Activated CD4-positive, CD25-positive, alpha-beta regulatory T cell treated with anti-CD3 and anti-CD28 coated beads, Interleukin-2, amount 50 U/mL, for 24 hours (primary cell): ENCODE measurements at regions not wholly inside any gene's neighbourhood (a gene's known extent, or its start where the extent isn't known, plus 50 kb on each side); places are given as distances from the start of the nearest gene placed in this dataset.
"Not testable (repeated sequence)": the region's sequence is repeated elsewhere in the genome, so short reads cannot be mapped to it uniquely, and the experiment has no call there.

Experiments used
- ATAC-seq, 2 donors: fragments of 150-1000 bp; cut with Tn5 transposase; one replicate each; pipeline ENCODE4 v1.10.0; 2021; ENCODE audit warnings: mild to moderate bottlenecking in 1 of 2, moderate library complexity in 1 of 2

DNA sequence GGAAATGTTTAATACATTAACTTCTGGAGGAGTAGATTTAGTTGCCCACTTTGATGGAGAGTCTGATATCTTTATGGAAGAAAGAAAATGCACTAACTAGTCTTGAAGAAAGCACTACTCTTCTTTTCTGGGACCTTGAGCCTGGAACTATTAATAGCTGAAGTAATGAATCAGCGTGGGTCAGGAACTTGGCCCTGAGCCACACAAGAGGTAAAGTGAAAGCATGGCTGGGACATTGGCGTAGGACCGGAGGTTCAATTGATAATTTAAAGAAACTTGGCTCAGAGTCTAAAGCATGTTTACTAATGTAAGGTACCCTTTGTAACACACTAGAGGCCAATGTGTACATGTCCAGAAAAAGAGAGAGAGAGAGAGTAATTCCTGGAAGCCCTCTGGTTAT, 195.5 kb downstream of the CDY1B start:
- ATAC-seq = not testable (repeated sequence)

DNA sequence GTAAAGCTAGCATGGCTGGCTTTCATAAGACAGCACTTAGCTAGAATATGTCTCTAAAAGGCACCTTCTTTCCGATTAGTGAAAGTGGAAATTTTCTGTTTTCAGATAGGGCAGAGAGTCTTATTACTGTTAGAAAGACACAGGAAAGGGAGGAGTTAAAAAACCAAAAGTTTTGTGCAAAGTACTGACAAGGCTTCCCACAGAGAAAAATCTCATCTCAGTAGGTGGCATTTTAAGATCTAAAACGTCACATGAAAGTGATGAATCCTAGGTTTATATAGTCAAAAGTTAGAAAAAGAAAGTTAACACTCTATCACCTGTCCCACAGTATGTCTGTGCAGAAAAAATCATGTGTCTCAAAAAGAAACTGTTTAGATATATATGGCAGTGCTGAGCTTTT, 197.0 kb downstream of the CDY1B start:
- peak in 1 of 2 donors; percentile 21 for ATAC-seq

- not testable (repeated sequence) for ATAC-seq
These were observed 199.9 kb downstream of the CDY1B start for GRCh38 chrY:23847806-23848447.

DNA sequence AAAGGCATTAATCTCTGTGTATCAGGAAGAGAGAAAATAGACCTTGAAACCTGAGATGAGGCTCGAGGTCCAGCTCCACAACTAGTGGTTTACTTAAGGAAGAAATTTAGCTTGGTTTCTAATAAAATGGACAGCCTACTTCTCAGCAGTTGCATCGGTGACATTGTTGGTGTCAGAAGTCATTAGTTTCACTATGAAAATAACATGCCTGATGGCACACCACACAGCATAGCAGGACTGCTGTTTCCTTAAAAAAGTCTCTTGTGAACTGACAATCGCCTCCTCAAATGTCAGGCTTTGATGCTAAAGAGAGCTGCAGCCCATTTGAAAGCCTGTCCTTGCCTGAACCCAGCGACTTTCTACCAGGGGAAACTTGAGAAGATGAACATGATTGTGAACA, 204.1 kb downstream of the CDY1B start:
- not testable (repeated sequence) for ATAC-seq

DNA sequence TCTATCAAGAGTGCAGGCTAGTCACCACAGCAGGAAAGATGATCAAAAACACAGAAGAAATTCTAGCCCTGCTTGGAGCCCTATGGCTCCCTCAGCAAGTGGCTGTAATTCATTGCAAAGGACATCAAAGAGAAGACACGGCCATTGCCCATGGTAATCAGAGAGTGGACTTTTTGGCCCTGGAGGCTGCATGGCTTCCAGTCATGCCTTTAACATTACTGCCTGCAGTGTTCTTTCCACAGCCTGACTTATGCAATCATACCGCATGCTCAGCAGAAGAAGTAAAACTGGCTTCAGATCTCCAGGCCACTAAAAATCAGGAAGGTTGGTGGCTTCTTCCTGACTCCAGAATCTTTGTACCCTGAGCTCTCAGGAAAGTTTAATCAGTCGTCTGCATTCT, 218.1 kb downstream of the CDY1B start:
- ATAC-seq = not testable (repeated sequence)

- ATAC-seq = not testable (repeated sequence)
These were observed 225.9 kb downstream of the CDY1B start for GRCh38 chrY:23821929-23822328.

- ATAC-seq = not testable (repeated sequence)
These were observed 257.1 kb downstream of the CDY1B start for GRCh38 chrY:23790682-23791081.

DNA sequence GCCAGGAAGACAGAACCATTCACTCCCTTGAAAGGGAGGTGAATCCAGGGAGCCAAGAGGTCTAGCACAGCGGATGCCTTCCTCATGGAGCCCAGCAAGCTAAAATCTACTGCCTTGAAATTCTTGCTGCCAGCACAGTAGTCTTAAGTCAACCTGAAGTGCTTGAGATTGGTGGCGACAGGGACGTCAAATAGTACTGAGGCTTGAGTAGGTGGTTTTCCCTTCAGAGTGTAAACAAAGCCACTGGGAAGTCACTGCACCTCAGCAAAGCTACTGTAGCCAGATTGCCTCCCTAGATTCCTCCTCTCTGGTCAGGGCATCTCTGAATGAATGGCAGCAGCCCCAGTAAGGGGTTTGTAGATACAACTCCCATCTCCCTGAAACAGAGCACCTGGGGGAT, 299.1 kb downstream of the CDY1B start:
- not testable (repeated sequence) for ATAC-seq
